Esophagus muscularis mucosa (tissue), 3 donors: ENCODE measurements at regions not wholly inside any gene's neighbourhood (a gene's known extent, or its start where the extent isn't known, plus 50 kb on each side); places are given as distances from the start of the nearest gene placed in this dataset.

Experiments used
- POLR2A ChIP-seq: fragments of 450-650 bp; IDR thresholded peaks from one replicate; pipeline ENCODE4 v1.6.1; 2017; ENCODE audit warnings: antibody characterized with exemption, moderate library complexity, mild to moderate bottlenecking, low read depth
- POLR2AphosphoS5 ChIP-seq, 2 donors: sonication (generic); formaldehyde crosslinking; IDR thresholded peaks; one replicate each; pipeline ENCODE4 v1.6.1; 2017; ENCODE audit warnings: antibody characterized with exemption in 2 of 2
- TF ChIP-seq, protein P1 (sequence below), 3 experiments: fragments of 200-600 bp in 2 of 3; fragments of 450-650 bp in 1 of 3; sonication (generic) in 2 of 3; IDR thresholded peaks; one replicate each; pipeline ENCODE4 v1.5.1; 2017 to 2019; ENCODE audit warnings: antibody characterized with exemption in 3 of 3, mild to moderate bottlenecking in 2 of 3, moderate library complexity in 1 of 3

DNA sequence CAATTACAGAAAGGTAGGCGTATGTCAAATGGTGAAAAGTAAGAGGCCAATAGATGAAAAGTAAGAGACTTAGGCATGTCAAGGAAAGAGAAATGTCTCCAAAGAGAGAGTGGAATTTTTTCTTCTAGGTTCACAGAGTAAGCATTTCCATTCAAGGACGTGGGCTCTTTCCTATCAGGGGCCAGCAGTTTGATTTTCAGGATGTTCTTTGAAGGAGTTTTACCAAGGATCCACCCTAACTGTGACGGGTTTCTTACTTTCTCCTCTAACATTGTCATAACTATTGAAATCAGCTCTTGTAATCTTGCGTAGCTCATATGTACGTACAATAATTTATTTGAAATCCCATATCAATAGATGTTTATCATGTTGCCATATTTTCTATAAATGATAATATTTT, 2112.2 kb upstream of the RAG2 start:
- TF ChIP-seq POLR2A (no peak), POLR2AphosphoS5 (IDR thresholded peaks at IDR 0.05) (no peak)
- TF ChIP-seq, protein P1, sequence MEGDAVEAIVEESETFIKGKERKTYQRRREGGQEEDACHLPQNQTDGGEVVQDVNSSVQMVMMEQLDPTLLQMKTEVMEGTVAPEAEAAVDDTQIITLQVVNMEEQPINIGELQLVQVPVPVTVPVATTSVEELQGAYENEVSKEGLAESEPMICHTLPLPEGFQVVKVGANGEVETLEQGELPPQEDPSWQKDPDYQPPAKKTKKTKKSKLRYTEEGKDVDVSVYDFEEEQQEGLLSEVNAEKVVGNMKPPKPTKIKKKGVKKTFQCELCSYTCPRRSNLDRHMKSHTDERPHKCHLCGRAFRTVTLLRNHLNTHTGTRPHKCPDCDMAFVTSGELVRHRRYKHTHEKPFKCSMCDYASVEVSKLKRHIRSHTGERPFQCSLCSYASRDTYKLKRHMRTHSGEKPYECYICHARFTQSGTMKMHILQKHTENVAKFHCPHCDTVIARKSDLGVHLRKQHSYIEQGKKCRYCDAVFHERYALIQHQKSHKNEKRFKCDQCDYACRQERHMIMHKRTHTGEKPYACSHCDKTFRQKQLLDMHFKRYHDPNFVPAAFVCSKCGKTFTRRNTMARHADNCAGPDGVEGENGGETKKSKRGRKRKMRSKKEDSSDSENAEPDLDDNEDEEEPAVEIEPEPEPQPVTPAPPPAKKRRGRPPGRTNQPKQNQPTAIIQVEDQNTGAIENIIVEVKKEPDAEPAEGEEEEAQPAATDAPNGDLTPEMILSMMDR (IDR thresholded peaks at IDR 0.05), result no peak
